DOHH2 (cell line): ENCODE measurements at regions not wholly inside any gene's neighbourhood (a gene's known extent, or its start where the extent isn't known, plus 50 kb on each side); places are given as distances from the start of the nearest gene placed in this dataset.

ENCODE experiments used
- CTCF ChIP-seq: fragments of 200-600 bp; sonication (generic); IDR thresholded peaks from one replicate; pipeline ENCODE4 v1.5.1; 2014; ENCODE audit warnings: antibody characterized with exemption, mild to moderate bottlenecking, low read depth, low read length; ENCODE audit not compliant: poor library complexity, severe bottlenecking
- EZH2phosphoT487 ChIP-seq: fragments of 200-600 bp; sonication (generic); IDR thresholded peaks from 2 replicates; pipeline ENCODE4 v1.6.1; 2017; ENCODE audit warnings: borderline replicate concordance, mild to moderate bottlenecking, antibody characterized with exemption, low read length, moderate library complexity, mixed read lengths

DNA sequence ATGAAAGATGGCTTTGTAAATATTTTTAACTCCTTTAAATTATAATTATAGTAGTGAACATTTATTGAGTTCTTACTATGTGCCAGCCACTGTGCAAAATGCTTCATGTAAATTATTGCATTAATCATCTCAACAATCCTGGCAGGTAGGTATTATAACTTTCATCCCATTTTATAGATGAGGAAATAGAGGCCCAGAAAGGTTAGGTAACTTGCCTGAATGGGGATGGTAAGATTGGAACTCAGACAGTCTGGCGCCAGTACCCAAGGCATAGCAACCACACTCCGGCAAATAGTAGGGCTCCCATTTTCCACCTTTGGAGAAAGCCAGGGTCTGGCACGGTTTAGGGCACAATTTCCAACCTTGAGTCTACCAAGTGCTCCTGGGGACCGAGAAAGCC, 129.8 kb downstream of the VEGFA start:
- TF ChIP-seq CTCF: no peak
- no peak for TF ChIP-seq EZH2phosphoT487
